SK-N-SH treated with all-trans-retinoic acid at 6 μM for 48 hours (cell line): ENCODE measurements at regions not wholly inside any gene's neighbourhood (a gene's known extent, or its start where the extent isn't known, plus 50 kb on each side); places are given as distances from the start of the nearest gene placed in this dataset.

Experiments used
- PATZ1 ChIP-seq: fragments of 250-450 bp; sonication (Bioruptor Pico); IDR thresholded peaks from 2 replicates; pipeline ENCODE4 v1.8.0; 2020; ENCODE audit warnings: mild to moderate bottlenecking, moderate library complexity, borderline replicate concordance
- ZFP3 ChIP-seq: fragments of 250-450 bp; sonication (Bioruptor Pico); IDR thresholded peaks from 2 replicates; pipeline ENCODE4 v1.5.0; 2020; ENCODE audit warnings: mild to moderate bottlenecking, moderate library complexity

GRCh38 chr4:63036159-63036866 is 1372.9 kb downstream of the TECRL start:
- TF ChIP-seq ZFP3 (CRISPR knock-in tag) = no peak
- no peak for TF ChIP-seq PATZ1 (CRISPR knock-in tag)
